Left ventricle myocardium inferior (tissue), 1 donor: ENCODE measurements at regions not wholly inside any gene's neighbourhood (a gene's known extent, or its start where the extent isn't known, plus 50 kb on each side); places are given as distances from the start of the nearest gene placed in this dataset.

Experiments used
- DNase-seq: peaks from one replicate; pipeline ENCODE4 v3.0.0-alpha.2; 2020
- H3K27ac ChIP-seq: fragments of 200-600 bp; replicated peaks from 2 replicates; pipeline ENCODE4 v1.8.0; 2021
- H3K27me3 ChIP-seq: fragments of 200-600 bp; 2 replicates; pipeline ENCODE4 v1.8.0; 2021; ENCODE audit warnings: low read depth
- H3K36me3 ChIP-seq: fragments of 200-600 bp; 2 replicates; pipeline ENCODE4 v1.8.0; 2021
- H3K4me1 ChIP-seq: fragments of 200-600 bp; 2 replicates; pipeline ENCODE4 v1.8.0; 2021
- H3K4me3 ChIP-seq: fragments of 200-600 bp; 2 replicates; pipeline ENCODE4 v1.8.0; 2021; ENCODE audit warnings: mild to moderate bottlenecking, moderate library complexity
- H3K9me3 ChIP-seq: fragments of 200-600 bp; replicated peaks from 2 replicates; pipeline ENCODE4 v1.8.0; 2021
- CTCF ChIP-seq: fragments of 200-600 bp; IDR thresholded peaks from 2 replicates; pipeline ENCODE4 v1.8.0; 2021; ENCODE audit warnings: antibody characterized with exemption, mild to moderate bottlenecking, borderline replicate concordance
- intact Hi-C: fragments of 100-400 bp; cut with micrococcal nuclease; formaldehyde crosslinking; loops from one replicate; pipeline ENCODE4 v1.11.0; 2022
- donor health status: DM: no; HTN: yes; CAD: no; lungs with severe emphysema.

GRCh38 chr4:112897543-112897942 is 151.9 kb upstream of the ANK2 start:
- Histone ChIP-seq H3K9me3 (no peaks in the 10 kb centered on the region), H3K4me1 (peaks cover 8% of the 10 kb centered on the region), H3K36me3 (no peaks in the 10 kb centered on the region), H3K4me3 (no peak overlapping the region), H3K27me3 (no peaks in the 10 kb centered on the region), H3K27ac (no peak overlapping the region)
- TF ChIP-seq CTCF: no peak
- intact Hi-C loops: no loop called here
- no peak for DNase-seq

DNA sequence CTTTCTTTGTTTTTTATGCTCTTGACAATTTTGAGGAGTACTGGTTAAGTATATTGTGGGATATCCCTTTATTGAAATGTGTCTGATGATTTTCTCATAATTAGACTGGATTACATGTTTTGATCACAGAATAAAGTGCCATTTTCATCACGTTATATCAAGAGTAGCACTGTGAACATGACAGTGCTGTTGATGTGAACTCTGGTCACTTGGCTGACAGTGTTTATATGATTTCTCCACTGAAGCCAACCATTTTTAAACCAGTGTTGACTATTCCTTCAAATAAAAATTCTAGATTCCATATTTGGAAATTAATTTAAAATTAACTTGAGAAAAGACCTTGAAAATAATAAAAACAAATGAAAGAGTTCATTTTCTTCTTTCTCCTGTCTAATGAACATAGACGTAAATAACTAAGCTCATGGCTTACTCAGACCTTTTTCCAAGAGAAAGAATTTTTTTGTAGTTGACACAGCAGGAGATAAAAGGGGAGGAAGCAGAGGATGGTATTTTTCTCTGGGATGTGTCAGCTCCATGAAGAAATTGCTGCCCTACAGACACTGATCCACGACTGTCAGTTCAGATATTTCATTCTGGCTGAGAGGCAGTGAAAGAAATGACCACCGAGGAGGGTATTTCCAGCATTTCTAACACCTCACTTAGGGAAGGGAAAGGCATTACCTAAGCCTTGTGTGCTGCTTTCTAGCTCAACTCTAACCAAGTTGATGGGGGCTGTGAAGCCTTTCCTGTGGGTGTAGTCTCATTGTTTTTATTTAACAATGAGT is 150.9 kb upstream of the ANK2 start:
- H3K4me3 ChIP-seq: no peak overlapping the region
- TF ChIP-seq CTCF: no peak
- H3K36me3 ChIP-seq: no peaks in the 10 kb centered on the region
- H3K27me3 ChIP-seq: no peaks in the 10 kb centered on the region
- H3K27ac ChIP-seq: no peak overlapping the region
- peaks cover 10% of the 10 kb centered on the region for H3K4me1 ChIP-seq
- H3K9me3 ChIP-seq: no peaks in the 10 kb centered on the region
- DNase-seq: no peak
- intact Hi-C loops: no loop called here

- no peaks in the 10 kb centered on the region for H3K27me3 ChIP-seq
- no peak overlapping the region for H3K27ac ChIP-seq
- no peak for DNase-seq
- no peaks in the 10 kb centered on the region for H3K9me3 ChIP-seq
- H3K4me1 ChIP-seq: peaks cover 10% of the 10 kb centered on the region
- intact Hi-C loops: no loop called here
- no peak for TF ChIP-seq CTCF
- H3K36me3 ChIP-seq: no peaks in the 10 kb centered on the region
- no peak overlapping the region for H3K4me3 ChIP-seq
These were observed 149.0 kb upstream of the ANK2 start for GRCh38 chr4:112900416-112900815.

DNA sequence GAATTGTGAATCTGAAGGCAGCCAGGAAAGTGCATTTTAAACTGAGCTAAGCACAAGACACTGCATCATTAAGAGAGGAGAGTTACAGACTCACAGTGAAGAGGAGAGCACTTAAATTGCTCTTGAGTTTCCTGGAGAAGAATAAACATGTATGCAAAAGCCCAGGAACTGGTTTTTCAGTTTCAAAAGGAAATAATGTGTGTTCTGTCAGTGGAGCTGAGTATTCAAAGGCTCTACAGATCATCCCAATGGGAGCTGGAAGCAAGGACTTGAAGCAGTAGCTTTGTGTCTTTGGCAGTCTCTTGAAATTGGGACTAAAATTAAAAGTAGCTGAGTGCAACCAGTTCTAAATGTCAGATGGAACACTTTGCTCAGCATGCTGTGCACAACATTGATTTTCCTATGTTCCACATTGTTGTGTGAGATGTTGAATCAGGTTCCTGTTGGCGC is 147.5 kb upstream of the ANK2 start:
- intact Hi-C loops: no loop called here
- H3K36me3 ChIP-seq: no peaks in the 10 kb centered on the region
- DNase-seq: no peak
- H3K9me3 ChIP-seq: no peaks in the 10 kb centered on the region
- no peak for TF ChIP-seq CTCF
- no peak overlapping the region for H3K4me3 ChIP-seq
- H3K4me1 ChIP-seq: peaks cover 15% of the 10 kb centered on the region
- no peak overlapping the region for H3K27ac ChIP-seq
- H3K27me3 ChIP-seq: no peaks in the 10 kb centered on the region

DNA sequence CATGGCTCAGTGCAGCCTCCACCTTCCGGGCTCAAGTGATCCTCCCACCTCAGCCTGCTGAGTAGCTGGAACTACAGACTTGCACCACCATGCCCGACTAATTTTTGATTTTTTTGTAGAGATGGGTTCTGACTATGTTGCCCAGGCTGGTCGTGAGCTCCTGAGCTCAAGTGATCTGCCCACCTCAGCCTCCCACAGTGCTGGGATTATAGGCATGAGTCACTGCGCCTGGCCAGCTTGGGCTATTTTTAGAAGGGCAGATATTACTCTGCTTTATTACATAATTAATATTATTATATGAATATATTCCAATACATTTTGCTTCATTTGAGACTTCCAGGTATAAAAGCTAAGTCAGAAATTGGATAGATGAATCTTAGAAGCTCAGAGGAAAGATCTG is 143.7 kb upstream of the ANK2 start:
- Histone ChIP-seq H3K4me1 (peaks cover 25% of the 10 kb centered on the region), H3K27me3 (no peaks in the 10 kb centered on the region), H3K27ac (no peak overlapping the region), H3K36me3 (no peaks in the 10 kb centered on the region), H3K4me3 (no peak overlapping the region), H3K9me3 (no peaks in the 10 kb centered on the region)
- intact Hi-C loops: no loop called here
- no peak for DNase-seq
- no peak for TF ChIP-seq CTCF
